GM21423 (cell line): ENCODE measurements at regions not wholly inside any gene's neighbourhood (a gene's known extent, or its start where the extent isn't known, plus 50 kb on each side); places are given as distances from the start of the nearest gene placed in this dataset.
"Not testable (repeated sequence)": the region's sequence is repeated elsewhere in the genome, so short reads cannot be mapped to it uniquely, and the experiment has no call there.

Source experiments
- ATAC-seq: cut with Tn5 transposase; IDR thresholded peaks from one replicate; pipeline ENCODE4 v1.9.1; 2021; ENCODE audit warnings: mild to moderate bottlenecking, moderate library complexity; ENCODE audit not compliant: unreplicated experiment

DNA sequence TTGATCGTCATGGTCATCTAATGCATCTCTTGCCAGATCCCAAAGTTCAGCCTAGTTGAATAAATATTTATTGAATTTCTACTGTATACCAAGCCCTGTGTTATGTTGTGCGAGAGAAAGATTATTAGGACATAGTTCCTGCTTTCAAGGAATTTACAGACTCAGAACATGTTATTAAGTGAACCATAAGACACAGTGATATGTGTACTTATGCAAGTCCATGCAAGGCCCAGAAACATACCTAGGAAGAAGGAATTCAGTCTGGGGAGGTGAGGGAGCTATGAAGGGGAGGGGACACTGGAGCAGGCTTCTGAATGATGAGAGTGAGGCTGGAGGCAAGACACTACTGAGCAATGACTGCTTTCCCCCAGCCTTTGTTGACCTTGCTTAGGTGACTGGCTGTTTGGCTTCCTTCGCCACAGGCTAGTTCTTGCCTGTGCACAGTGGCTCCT is 81.4 kb downstream of the ACAA2 start:
- ATAC-seq, result no peak

GRCh38 chr18:49731421-49731841 is 81.9 kb downstream of the ACAA2 start:
- no peak for ATAC-seq

DNA sequence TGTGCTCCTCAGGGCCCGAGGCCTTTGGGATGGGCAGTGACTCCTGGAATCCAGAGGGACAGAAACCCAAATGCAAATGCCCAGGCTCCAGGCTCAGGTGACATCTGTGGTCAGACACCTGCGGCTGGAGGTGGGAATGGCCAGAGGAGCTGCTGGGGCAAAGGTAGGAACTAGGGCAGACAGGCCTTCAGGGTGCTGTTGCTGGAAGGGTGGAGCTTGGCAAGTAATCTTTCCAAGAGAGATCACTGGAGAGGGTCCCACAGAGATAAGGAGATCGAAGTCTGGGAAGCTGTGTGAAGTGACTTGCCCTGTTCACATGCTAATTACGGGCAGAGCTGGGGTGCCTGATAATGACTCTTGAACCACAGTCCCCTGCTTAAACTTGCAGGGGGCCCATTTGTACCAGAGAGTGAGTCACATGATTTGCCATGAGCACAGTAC is 82.4 kb downstream of the ACAA2 start:
- ATAC-seq, result no peak

DNA sequence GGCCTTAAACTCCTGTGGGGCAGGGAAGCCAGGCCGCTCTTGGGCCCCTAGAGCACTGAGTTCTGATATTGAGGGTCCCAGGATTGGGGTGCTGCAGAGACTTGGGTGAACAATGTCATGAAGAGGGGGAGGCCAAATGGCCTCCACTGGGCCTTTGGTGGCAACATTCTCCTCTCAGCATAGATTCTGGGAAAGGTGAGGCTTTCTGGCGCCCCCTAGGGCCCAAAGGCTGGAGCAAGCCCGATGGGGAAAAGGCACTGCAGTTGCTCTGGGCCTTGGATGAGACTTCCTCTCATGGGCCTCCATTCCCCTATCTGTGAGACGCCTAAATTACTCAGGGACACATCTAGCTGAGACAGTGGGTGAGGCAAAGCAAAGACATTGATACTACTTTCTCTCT is 84.8 kb downstream of the ACAA2 start:
- no peak for ATAC-seq

GRCh38 chr18:49727816-49728215 is 85.5 kb downstream of the ACAA2 start:
- ATAC-seq, result no peak

- ATAC-seq, result no peak
These were observed 86.7 kb downstream of the ACAA2 start for GRCh38 chr18:49726675-49726963.

DNA sequence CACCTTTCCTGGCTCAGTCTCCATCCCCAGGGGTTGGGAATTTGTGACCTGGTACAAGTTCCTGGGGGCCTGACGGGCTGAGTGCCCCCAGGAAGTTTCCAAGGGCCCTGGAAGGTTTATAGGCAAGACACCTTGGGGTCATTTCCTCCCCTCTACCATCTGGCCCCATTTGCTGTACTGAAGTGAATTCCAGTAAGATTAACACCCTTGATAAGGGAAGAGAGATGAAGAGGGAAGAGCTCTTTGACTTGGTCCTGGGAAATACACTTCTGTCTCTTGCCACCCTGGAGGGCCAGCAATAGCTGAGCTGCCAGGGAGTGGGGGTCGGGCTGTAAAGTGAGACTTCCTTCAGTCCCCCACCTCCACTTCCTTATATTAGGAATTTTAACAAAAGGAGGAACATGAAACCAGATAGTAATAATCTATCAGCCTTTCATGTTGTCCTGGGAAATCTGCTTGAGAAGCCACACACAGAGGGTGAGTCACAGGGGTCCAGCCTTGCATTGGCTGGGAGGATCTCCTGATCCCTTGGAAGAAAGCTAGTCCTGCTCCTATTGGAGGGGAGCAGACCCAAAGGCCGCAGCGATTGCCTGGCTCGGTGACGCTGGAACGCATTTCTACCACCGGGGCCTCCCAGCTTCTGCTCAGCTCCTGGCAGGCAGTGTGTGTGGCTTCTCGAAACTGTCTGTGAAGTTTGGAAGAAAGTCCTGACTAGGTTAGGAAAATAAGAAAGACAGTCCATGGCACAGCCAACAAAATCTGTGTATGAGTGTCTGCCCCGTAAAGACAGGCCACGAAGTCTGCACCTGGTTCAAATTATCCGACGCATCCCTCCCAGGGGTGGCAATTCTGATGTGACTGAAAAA is 87.3 kb downstream of the ACAA2 start:
- ATAC-seq, result no peak

- ATAC-seq, result no peak
These were observed 89.6 kb downstream of the ACAA2 start for GRCh38 chr18:49723648-49724180.

- no peak for ATAC-seq
These were observed 90.9 kb downstream of the ACAA2 start for GRCh38 chr18:49722477-49722876.

DNA sequence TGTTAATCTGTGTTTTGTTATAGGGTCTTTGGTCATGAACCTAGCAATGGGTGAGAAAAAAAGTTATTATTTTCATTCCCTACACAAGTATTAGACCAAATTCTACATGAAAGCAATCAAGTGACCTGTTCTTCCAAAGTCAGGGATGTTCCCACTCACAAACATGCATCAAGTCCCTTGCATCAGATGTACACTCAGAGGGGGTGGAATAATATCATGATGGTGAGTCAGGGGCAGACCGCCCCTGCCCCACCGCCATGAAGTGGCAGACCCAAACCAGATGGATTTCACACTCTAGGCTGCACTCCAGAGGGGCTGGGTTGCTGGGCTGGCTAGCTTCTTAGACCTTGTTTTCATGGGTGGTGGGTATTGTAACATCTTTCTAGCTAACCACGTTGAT is 91.4 kb downstream of the ACAA2 start:
- ATAC-seq, result no peak

- ATAC-seq, result not testable (repeated sequence)
These were observed 92.4 kb downstream of the ACAA2 start for GRCh38 chr18:49720944-49721343.

DNA sequence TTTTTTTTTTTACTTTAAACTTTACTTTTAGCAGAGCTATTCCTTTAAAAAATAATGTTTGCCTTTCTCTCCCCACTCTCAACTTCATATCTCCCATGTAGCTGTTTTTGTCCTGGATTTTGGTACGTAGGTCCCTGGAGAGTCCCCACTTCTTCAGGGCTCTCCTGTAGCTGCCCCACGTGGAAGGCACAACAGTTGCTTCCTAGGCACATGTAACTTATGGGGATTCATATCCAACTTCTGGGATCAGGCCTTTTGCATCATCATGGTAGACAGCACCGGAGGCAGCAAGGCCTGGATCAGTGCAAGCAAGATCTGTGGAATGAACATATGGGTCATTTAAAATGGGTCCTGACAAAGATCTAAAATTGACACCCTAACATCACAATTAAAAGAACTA is 95.7 kb downstream of the ACAA2 start:
- ATAC-seq, result no peak

- ATAC-seq, result no peak
These were observed 97.3 kb downstream of the ACAA2 start for GRCh38 chr18:49716035-49716434.

- ATAC-seq, result no peak
These were observed 104.0 kb downstream of the ACAA2 start for GRCh38 chr18:49709347-49709690.

DNA sequence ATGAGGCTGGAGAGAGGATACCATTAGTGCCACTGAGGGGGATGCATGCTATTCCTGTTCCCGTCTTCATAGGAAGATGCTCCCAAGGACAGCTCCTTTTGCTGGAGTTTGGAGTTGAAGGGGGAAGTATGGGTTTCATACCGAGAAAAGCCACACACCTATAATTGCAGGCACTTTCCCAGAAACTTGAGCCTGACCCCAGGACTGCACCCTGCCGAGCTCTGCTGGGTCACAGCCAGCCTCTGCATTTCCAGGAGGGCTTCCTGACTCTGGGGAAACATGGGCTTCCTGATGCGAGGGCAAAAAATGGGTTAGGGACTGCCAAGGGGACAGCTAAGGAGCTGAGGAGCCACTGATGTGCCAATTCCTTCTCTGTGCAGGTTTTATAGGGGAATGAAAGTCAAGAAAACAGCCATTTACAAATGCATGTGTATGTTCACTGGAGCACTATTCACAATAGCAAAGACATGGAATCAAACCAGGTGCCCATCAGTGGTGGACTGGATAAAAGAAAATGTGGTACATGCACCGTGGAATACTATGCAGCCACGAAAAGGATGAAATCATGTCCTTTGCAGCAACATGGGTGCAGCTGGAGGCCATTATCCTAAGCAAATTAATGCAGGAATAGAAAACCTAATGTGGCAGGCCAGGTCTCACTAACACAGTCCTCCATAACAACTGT is 104.5 kb downstream of the ACAA2 start:
- no peak for ATAC-seq

- ATAC-seq, result no peak
These were observed 105.7 kb downstream of the ACAA2 start for GRCh38 chr18:49707599-49707998.

DNA sequence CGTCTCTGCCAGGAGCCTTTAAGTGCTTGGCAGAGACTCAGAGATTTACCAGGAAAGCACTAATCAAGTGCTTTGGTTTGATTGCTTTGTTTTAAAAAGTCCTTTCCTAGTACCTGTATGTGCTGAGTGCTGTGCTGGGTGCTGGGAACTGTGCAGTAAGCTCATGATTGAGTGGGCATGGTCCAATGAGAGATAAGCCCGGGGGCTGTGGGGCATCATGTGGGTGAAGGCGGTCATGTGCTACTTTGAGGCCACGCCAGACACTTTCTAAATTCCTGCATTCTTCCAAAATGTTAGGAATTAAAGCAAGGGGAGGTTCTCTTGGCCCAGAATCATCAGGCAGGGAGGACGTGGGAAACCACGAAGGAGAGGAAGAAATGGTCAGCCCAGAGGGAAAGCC is 109.0 kb downstream of the ACAA2 start:
- ATAC-seq, result no peak

GRCh38 chr18:49701190-49701589 is 112.1 kb downstream of the ACAA2 start:
- no peak for ATAC-seq

GRCh38 chr18:49699303-49699702 is 114.0 kb downstream of the ACAA2 start:
- no peak for ATAC-seq

DNA sequence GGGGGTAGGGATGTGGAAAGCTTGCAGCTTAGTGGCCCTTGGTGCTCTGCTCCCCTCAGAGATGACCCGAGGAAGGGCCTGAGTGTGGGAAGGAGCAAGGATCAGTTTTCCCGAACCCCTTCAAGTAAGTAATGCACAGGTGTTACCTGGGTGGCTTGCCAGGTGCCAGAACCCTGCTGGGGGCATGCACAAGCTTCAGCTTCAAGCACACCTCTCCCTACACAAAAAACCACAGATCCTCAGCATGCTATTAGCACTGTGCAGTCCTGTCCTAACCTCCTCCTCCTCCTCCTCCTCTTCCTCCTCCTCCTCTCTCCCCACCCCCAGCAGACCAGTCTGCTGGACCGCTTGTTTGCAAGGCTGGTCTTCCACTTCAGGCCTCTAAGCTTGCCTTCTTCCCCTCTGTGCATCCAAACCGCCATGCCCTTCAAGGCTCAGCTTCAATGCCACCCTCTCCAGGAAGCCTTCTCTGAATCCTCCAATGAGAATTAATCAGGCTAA is 114.8 kb downstream of the ACAA2 start:
- no peak for ATAC-seq

GRCh38 chr18:49697757-49698524 is 115.4 kb downstream of the ACAA2 start:
- no peak for ATAC-seq
